RCC 7860 (cell line): ENCODE measurements at regions not wholly inside any gene's neighbourhood (a gene's known extent, or its start where the extent isn't known, plus 50 kb on each side); places are given as distances from the start of the nearest gene placed in this dataset.
"Not testable (repeated sequence)": the region's sequence is repeated elsewhere in the genome, so short reads cannot be mapped to it uniquely, and the experiment has no call there.

ENCODE experiments used
- DNase-seq: peaks from one replicate; pipeline ENCODE4 v3.0.0-alpha.2; 2015; ENCODE audit warnings: low spot score
- FAIRE-seq: peaks from 2 replicates; lab custom pipeline; 2012; peaks lifted over from hg19 to GRCh38; lab: Jason Lieb, UNC

DNA sequence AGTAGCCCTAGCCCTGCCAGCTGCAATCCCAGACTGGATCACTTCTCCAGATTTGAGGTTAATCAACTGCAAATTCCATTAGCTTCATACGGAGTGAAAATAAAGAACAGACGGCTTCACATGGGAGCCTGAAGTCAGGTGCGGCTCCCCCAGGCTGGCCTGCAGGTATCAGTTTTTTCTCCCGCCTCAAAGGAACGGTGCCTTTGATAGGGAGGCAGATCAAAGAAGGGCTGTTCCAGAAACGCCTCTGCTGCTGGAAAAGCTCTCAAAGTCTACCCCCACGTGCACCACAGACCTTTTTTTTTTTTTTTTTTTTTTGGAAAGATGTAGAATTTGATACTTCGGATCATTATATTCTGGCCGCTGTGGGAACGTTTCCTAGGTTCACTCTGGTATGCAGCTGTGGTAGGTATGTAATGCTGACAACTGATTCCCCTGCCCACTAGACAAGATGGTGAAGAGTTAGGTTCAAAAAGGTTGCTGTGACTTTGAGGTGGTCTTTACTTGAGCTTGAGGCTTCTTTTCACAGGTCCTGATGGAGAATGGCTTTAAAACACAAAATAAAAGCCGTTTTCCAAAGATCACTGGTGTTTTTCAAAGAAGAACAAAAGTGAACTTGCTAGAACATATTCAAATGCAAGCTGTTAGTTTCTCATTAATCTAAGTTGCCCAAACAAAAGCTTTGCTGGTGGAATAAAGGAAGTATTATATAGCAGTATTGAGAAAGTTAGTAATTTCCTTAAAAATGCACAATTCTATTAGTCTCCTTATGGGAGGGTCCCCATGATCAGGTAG lies 189.0 kb upstream of the NFIA start:
- DNase-seq (no peak), FAIRE-seq (no peak)

DNA sequence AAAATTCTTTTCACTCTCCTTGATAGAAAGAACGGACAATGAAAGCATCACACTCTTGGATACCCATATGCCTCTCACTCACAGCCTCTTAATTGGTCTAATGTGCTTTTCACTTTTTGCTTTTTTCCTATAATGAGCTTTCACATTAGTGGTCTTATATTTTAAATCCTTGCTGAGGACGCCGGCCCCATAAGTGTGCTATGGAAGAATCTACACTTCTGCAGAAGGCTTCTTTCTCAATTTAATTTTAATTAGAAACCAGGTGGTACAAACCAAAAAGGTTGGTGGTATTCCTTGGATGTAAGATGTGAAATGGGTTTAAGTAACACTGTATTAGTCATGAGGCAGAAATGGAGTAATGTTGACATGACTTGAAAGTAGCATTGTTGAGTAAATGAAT lies 190.6 kb upstream of the NFIA start:
- FAIRE-seq (no peak), DNase-seq (no peak)

DNA sequence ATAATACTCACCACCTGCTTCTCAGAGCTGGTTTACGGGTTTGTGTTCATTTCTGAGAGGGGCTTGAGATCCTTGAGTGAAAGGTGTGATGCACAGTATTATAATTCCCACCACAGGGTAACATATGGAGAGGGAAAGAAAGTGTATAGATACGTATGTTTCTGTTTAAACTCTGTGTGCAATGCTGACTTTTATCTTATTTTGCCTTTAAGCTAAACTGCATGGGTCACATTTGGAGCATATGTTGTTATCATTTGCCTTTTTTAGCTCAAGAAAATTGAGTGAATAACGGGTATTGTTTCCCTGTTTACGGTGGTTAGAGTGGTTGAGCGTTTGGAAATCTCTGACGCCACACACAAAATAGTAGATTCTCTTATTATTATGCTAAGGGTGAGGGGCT lies 191.1 kb upstream of the NFIA start:
- DNase-seq (no peak), FAIRE-seq (no peak)

DNA sequence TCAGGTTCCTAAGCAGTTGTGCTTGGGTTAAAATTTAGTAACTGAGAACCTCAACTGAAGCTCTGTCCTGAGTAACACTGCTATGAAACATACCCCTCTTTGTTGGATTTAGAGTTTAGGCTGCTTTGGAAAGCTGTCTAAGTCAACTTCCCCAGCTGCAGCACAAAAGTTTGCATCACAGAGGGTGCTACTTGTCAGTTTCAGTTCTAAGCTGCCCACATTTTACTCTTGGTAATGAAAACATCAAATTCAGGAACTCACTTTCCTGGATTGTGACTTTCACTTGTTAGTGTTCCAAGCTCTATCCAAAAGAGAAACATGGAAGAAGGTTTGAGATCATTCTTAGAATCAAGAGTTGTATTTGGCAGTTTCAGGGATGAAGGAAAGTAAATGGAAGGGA lies 191.7 kb upstream of the NFIA start:
- DNase-seq: no peak
- FAIRE-seq: no peak

DNA sequence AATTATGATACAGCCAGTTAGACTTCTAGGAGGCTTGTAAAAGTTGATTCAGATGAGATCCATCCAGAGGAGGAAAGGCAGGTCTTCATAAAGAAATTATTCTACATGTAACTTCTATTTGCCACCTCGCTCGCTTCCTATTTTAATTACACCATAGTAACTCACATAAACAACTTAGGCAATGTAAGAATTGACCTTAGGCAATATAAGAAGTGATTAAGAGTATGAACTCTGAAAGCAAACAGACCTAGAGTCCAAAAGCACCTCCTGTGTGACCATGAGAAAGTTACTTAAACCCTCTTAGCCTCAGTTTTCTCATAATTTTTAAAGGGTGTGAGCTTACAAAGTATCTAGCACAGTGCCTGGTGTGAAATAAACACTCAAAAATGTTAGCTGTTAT lies 192.7 kb upstream of the NFIA start:
- FAIRE-seq (no peak), DNase-seq (no peak)

DNA sequence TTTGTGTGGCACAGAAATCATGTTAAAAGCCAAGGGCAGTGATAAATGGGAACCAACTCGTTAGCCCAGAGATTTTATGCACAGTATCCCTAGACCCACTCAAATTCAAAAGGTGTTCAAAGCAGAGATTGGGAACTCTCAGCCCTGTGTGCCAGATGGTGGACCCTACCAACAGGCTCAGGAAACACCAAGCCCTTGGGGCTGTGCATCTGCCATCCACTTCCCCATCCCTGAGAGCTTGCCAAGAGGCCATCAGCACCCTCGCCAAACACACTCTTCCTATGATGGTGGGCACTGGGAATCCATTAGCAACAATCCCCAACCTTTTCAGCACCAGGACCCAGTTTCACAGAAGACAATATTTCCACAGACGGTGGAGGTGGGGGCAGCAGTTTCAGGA lies 194.2 kb upstream of the NFIA start:
- DNase-seq: no peak
- no peak for FAIRE-seq

DNA sequence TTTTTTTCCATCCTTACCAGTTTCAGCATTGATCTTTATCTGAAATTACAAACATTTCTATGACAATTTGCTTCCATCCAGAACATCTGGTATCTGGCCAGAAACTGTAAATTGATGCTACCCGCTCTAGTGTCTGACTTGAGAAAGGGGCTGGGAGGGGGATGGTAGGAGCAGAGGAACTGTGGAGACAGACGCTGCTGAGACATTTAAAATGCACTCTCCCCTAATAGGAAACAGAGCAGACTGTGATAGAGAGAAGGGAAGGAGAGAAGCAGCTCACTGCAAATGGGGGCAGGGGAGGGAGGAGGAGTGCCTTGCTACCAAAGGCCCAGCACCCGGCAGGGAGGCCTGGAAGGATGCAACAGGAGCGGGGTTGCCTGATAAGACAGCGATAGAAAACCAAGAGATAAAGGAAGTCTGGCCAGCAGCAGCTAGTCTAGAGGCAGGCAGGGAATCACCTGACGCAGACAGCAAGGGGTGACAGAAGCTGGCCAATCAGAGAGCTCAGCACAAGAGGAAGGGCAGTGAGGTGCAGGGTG lies 195.5 kb upstream of the NFIA start:
- DNase-seq: no peak
- FAIRE-seq: no peak

DNA sequence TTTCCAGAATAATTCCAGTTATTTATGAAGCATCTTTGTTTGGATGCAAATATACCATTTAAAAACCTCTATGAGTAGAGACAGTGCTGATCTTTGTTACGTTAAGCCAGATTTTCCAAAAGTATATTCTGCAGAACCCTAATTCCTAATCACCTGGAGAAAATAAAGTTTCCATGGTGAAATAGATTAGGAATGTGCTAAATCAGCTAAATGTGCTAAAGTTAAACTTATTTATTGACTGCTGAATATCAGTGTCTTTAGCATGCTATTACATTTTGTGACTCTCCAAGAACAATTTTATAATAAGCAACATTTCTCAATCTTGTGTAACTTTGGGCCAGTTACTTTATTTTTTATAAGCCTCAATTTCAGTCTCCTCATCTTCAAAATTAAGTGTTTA lies 196.3 kb upstream of the NFIA start:
- DNase-seq (no peak), FAIRE-seq (no peak)

DNA sequence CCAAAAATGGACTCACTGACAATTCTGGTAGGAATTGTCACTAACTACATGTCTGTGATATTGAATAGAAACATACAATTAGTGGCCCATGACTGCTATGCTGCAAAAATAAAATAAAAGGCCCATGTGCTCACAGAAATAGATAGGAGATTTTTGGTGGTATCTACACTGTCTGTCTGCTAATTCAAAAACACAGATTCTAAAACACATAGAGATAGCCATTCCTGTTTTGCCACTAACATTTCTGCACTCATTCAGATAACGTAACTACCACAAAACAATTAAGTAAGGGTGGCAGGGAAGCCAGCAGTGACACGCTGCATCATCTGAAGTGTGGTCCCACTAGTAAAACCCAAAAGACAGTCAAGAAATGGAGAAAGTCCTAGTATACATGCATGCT lies 202.2 kb upstream of the NFIA start:
- DNase-seq (no peak), FAIRE-seq (no peak)

DNA sequence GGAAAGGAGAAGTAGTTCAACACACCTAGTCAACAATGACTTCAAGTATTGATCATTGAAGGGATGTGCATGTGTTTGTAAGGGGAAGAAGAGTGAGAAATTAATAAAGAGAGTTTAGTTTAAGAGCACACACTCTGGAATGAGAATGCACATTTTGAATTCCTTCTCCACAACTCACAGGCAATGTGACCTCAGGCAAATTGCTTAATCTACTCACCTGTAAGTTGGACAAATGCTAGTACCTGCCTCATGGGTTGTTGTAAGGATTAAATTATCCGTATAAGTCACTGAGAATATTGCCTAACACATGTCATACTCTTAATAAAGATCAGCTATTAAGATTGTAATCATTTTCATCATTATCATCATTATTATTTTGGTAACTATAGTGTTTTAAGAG lies 204.0 kb upstream of the NFIA start:
- DNase-seq: no peak
- no peak for FAIRE-seq

DNA sequence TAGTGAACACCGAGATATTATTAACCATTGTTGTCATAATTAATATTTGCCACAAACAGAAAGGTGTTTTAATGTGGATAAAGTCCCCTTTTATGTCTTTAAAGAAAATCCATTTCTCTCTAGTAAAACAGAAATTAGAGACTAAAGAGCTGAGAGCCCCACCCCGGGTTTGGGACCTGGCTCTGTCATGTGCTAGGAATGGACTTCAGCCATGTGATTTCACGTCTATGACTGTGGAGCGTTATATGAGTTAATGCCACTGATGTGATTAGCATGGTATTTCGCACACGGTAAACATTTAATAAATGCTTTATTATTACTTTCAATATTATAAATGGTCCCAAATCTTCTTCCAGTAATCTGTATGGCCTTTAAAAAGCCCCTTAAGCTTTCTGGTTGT lies 205.0 kb upstream of the NFIA start:
- no peak for DNase-seq
- no peak for FAIRE-seq

DNA sequence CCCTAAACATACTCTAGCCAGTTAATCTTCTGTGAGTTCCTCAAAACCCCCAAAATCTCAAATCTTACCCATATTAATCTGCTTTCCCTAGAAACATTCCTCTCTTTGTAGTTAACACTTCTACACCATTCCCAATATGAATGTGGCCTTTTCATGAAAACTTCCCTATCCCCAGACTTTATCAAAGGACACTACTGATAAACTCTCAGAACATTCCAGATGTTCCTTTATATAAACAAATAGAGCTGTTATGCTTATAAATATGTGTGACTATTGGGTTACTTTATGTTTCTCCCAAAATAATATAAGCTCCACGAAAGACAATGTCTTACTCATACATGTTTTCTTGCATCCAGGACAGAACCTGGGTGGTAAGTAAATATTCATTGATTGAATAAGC lies 205.4 kb upstream of the NFIA start:
- DNase-seq (no peak), FAIRE-seq (no peak)

DNA sequence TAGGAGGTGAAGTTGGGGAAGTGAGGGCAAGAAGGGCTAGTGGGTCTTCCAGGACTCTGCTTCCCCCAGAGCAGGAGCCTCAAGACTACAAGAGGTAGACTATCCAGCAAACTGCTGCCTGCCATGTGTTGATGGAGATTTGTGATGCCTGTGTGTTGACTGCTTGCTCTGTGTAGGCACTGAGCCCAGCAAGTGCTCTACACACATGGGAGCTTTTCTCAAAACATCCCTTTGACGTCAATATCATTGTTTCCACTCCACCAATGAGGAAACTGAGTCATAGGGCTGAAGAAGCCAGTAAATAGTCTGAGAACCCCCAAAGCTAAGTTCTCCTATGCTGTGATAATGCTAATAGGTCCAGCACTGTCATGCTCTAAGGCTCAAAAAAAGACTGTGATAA lies 207.2 kb upstream of the NFIA start:
- FAIRE-seq (no peak), DNase-seq (no peak)

DNA sequence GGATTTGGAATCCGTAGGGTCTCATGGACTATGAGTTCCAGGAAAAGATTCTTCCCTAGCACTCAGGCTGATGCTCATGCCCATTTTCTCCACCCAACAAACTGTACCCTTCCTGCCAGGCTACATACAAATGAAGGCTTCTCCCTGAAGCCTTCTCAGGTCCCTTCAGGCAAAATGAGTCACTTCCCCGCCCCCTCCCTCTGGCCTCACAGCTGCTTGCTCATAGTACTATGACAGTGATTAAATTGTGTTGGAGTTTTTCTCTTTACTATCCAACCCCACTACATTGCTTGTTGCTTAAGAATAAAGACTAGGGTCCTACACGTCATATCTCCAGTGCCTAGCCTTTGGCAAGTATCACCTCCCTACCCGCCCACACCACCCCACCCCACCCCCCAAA lies 207.6 kb upstream of the NFIA start:
- DNase-seq: no peak

DNA sequence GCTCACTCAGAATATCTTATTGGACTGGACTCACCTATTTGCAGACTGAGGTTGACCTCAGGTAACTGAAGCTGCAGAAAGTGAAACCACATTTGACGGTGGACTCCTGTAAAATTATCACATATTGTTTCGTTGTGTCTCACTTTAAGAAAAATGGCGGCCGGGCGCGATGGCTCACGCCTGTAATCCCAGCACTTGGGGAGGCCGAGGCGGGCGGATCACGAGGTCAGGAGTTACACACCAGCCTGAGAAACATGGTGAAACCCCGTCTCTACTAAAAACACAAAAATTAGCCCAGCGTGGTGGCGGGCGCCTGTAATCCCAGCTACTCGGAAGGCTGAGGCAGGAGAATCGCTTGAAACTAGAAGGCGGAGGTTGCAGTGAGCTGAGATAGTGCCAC lies 209.0 kb upstream of the NFIA start:
- not testable (repeated sequence) for DNase-seq, FAIRE-seq

More for the DNA sequence above, 207.6 kb upstream of the NFIA start:
- FAIRE-seq: no peak

DNA sequence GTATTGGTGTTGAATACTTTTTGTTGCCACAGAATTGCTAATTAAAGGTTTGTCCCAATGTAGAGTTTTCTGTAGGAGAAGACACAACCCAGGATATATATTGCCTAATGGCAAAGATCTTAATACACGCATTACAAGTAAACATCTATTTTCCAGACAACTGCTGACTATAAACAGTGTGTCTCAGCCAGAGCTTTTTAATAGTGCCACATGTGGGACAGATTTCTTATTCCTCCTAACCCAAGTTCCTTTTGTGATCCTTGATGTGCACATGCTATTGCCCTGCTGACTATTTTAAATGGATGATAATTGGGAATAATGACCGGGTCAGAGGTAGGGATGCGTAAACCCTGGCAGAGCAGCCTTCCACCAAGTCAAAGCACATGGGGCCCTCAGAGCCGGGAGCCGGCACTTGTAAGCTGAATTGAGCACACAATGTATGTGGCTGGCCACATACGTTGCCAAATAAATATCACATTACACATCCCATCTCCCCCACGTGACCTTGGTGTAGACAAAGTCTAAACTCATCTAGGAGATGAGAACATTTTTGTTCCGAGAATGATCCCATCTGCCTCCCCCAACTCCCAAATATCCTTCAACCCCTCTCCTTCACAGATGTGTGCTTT lies 209.8 kb upstream of the NFIA start:
- no peak for FAIRE-seq
- DNase-seq: no peak

DNA sequence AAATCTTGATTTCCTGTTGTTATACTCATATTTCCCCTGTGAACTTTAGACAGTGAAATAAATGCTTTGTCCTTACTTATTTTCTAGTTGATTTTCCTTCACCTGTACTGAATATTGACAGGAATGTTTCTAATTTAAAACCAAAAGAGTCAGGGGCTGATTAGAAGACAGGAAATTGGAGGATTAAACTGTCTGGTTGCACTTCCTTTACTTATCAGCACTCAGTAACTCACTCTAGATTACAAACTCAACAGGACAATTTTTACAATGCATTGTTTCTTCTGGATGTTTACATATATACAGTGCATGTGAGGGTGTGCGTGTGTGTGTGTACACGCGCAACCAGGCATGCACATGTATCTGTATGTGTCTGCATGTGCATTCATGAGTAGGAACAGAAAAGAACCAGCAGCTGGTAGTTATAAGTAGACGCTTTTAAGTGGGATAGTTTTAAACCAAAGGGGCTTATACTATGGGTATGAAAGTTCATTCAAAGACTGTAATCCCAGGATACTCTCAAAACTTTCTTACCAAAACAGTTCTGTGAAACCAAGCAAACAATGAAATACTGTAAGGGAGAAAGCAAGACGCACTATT lies 212.0 kb upstream of the NFIA start:
- FAIRE-seq: no peak
- no peak for DNase-seq

DNA sequence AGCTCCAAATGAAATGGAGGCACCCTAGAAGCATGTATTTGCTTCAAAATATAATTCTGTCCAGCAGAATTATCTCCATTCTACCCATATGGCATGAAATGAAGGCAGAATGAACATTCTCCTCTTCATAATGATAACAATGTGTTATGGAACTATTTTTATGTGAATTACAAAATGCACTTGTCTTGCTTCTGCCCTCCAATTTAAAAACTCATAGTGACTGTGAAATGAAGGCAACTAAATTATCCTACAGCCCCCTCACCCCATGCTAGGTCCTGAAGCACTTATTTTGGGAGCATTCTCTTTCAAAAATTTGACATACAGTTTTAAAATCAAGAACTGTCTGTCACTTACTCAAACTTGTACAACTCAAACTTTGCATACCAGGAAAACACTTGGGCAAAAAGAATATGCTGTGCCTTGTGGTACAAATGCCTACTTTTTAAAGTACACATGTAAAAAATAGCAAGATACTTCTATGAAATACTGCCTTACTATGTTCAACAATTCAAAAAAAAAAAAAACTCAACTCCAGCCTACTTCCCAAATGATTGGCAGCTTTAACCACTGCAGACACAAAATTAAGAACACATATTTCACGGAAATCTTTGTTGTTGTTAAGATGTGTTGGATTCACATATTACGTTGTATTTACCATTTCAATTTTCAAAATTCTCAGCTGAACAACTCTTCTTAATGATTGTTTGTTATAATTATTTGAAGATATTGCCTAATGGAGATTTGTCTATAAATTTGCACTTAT lies 213.3 kb upstream of the NFIA start:
- DNase-seq: no peak
- no peak for FAIRE-seq

DNA sequence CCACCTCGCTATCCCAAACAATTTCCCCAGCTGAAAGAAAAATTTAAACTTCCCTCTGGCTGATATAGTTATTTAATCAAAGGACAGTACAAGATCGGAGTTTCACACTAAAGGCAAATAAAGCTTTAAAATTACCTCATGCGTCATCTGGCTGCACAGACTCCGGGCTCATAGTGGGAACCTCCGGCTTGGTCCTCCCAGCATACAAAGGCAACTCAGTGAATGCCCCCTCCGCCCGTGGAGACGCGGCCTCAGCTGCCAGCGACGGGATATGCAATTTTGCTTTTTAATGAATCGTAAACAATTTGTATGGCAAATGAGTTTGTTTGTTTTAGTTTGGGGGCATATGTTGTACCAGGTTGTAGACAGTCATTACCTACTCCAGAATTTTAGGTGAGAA lies 214.6 kb upstream of the NFIA start:
- DNase-seq (no peak), FAIRE-seq (no peak)

DNA sequence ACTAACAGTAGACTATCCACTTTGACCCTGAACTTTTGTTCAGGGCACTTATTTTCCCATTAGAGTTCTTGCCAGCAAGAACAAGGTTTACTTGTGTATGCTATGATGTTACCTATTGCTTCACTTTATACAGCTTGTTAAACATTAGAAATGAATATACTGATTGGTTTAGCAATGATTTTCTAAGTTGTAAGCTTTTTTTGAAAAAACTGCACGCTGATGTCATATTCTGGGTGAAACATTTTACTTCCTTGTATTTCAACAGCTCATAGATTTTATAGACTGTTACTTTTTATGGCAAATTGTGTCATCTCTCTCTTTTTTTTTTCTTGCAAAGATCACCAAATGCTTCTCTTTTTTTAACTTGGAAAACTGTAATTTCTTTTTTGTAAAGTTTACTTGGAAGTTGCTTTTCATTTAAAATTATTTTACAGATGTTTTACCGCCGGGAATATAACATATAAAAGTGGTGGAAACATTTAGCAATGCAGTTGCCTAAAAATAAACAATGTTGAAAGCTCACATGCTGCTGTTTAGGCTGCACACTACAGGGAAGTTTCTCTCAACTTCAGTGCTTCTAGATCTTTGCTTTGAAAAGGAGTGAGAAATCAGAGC lies 215.3 kb upstream of the NFIA start:
- FAIRE-seq (no peak), DNase-seq (no peak)
